Loucy (cell line): ENCODE measurements at regions not wholly inside any gene's neighbourhood (a gene's known extent, or its start where the extent isn't known, plus 50 kb on each side); places are given as distances from the start of the nearest gene placed in this dataset.

Experiments
- H2AFZ ChIP-seq: fragments of 200-600 bp; sonication (generic); 2 replicates; pipeline ENCODE4 v1.6.0; 2016; ENCODE audit warnings: antibody characterized with exemption, mild to moderate bottlenecking, low read length, moderate library complexity
- H3F3A ChIP-seq: fragments of 200-600 bp; 2 replicates; pipeline ENCODE4 v1.6.0; 2016; ENCODE audit warnings: antibody characterized with exemption, low read depth, mild to moderate bottlenecking
- H3K27me3 ChIP-seq: fragments of 200-600 bp; sonication (generic); 2 replicates; pipeline ENCODE4 v1.6.1; 2014; ENCODE audit warnings: low read length, mild to moderate bottlenecking; ENCODE audit not compliant: insufficient read depth, poor library complexity, severe bottlenecking
- H3K36me3 ChIP-seq: fragments of 200-600 bp; sonication (generic); 2 replicates; pipeline ENCODE4 v1.6.1; 2016; ENCODE audit warnings: low read length; ENCODE audit not compliant: insufficient read depth
- H3K4me1 ChIP-seq: fragments of 200-600 bp; sonication (generic); 2 replicates; pipeline ENCODE4 v1.5.1; 2014; ENCODE audit warnings: low read length, mild to moderate bottlenecking; ENCODE audit not compliant: insufficient read depth, poor library complexity, severe bottlenecking
- H3K4me2 ChIP-seq: fragments of 200-600 bp; sonication (generic); 2 replicates; pipeline ENCODE4 v1.6.0; 2014; ENCODE audit warnings: antibody characterized with exemption, low read length, low read depth, mild to moderate bottlenecking; ENCODE audit not compliant: poor library complexity, severe bottlenecking
- H3K4me3 ChIP-seq: fragments of 200-600 bp; sonication (generic); 2 replicates; pipeline ENCODE4 v1.5.1; 2014; ENCODE audit warnings: low read length, mild to moderate bottlenecking, mixed read lengths; ENCODE audit not compliant: poor library complexity, severe bottlenecking
- H3K79me2 ChIP-seq: fragments of 200-600 bp; sonication (generic); 2 replicates; pipeline ENCODE4 v1.6.1; 2014; ENCODE audit warnings: low read length; ENCODE audit not compliant: insufficient read depth
- H3K9ac ChIP-seq: fragments of 200-600 bp; sonication (generic); 2 replicates; pipeline ENCODE4 v1.6.0; 2014; ENCODE audit warnings: mild to moderate bottlenecking, low read depth, low read length, moderate library complexity; ENCODE audit not compliant: poor library complexity, severe bottlenecking
- H3K9me2 ChIP-seq: fragments of 200-600 bp; sonication (generic); replicated peaks from 2 replicates; pipeline ENCODE4 v1.6.1; 2016; ENCODE audit warnings: low read depth, low read length, mixed read lengths
- H3K9me3 ChIP-seq: fragments of 200-600 bp; sonication (generic); 2 replicates; pipeline ENCODE4 v1.6.1; 2014; ENCODE audit warnings: mild to moderate bottlenecking, antibody characterized with exemption, low read length, low read depth; ENCODE audit not compliant: insufficient read depth
- H4K20me1 ChIP-seq: fragments of 200-600 bp; sonication (generic); 2 replicates; pipeline ENCODE4 v1.6.0; 2014; ENCODE audit warnings: antibody characterized with exemption, low read length, mild to moderate bottlenecking; ENCODE audit not compliant: insufficient read depth, poor library complexity, severe bottlenecking
- CTCF ChIP-seq: fragments of 200-600 bp; sonication (generic); conservative IDR thresholded peaks from 2 replicates; pipeline ENCODE4 v1.5.1; 2014; ENCODE audit warnings: mild to moderate bottlenecking, antibody characterized with exemption, low read length
- EZH2phosphoT487 ChIP-seq: fragments of 200-600 bp; IDR thresholded peaks from 2 replicates; pipeline ENCODE4 v1.6.1; 2018; ENCODE audit warnings: antibody characterized with exemption, mild to moderate bottlenecking, moderate library complexity, borderline replicate concordance

- Histone ChIP-seq H3K36me3 (no peaks in the 10 kb centered on the region), H3K79me2 (no peaks in the 10 kb centered on the region), H3K4me3 (no peak overlapping the region), H3F3A (no peaks in the 10 kb centered on the region), H3K9ac (no peak overlapping the region), H3K9me3 (no peaks in the 10 kb centered on the region), H3K27me3 (no peaks in the 10 kb centered on the region), H3K4me2 (no peak overlapping the region), H2AFZ (no peak overlapping the region), H3K9me2 (no peaks in the 10 kb centered on the region), H3K4me1 (no peaks in the 10 kb centered on the region), H4K20me1 (no peaks in the 10 kb centered on the region)
- TF ChIP-seq CTCF, result no peak
- no peak for TF ChIP-seq EZH2phosphoT487
Measured at GRCh38 chr2:145802133-145802532, 1282.2 kb upstream of the ZEB2 start.

- TF ChIP-seq EZH2phosphoT487 (no peak), CTCF (no peak)
- no peak overlapping the region for H3K4me3 ChIP-seq
- H3K9me3 ChIP-seq, result no peaks in the 10 kb centered on the region
- H3K79me2 ChIP-seq, result no peaks in the 10 kb centered on the region
- H3K27me3 ChIP-seq, result no peaks in the 10 kb centered on the region
- H3K36me3 ChIP-seq, result no peaks in the 10 kb centered on the region
- no peaks in the 10 kb centered on the region for H4K20me1 ChIP-seq
- no peaks in the 10 kb centered on the region for H3F3A ChIP-seq
- no peak overlapping the region for H3K4me2 ChIP-seq
- no peak overlapping the region for H2AFZ ChIP-seq
- no peak overlapping the region for H3K9ac ChIP-seq
- H3K9me2 ChIP-seq, result no peaks in the 10 kb centered on the region
- no peaks in the 10 kb centered on the region for H3K4me1 ChIP-seq
Measured at GRCh38 chr2:145801210-145801609, 1281.3 kb upstream of the ZEB2 start.

- Histone ChIP-seq H2AFZ (no peak overlapping the region), H3K9ac (no peak overlapping the region), H3K4me2 (no peak overlapping the region), H3K36me3 (no peaks in the 10 kb centered on the region), H3K79me2 (no peaks in the 10 kb centered on the region), H3K4me3 (no peak overlapping the region), H3K9me2 (no peaks in the 10 kb centered on the region), H3K4me1 (no peaks in the 10 kb centered on the region), H3K27me3 (no peaks in the 10 kb centered on the region), H3F3A (no peaks in the 10 kb centered on the region), H4K20me1 (no peaks in the 10 kb centered on the region), H3K9me3 (no peaks in the 10 kb centered on the region)
- TF ChIP-seq EZH2phosphoT487, result no peak
- TF ChIP-seq CTCF, result no peak
Measured at GRCh38 chr2:145800151-145801091, 1280.5 kb upstream of the ZEB2 start.
